ENCODE measurements at regions not wholly inside any gene's neighbourhood (a gene's known extent, or its start where the extent isn't known, plus 50 kb on each side); places are given as distances from the start of the nearest gene placed in this dataset.

GRCh38 chr5:125510651-125511050 lies 764.2 kb upstream of the ZNF608 start:
- intact Hi-C loops (cut with DNase I) = no loop called here
- no peak for DNase-seq (ENCODE audit: low spot score)

GRCh38 chr5:125517973-125518550 lies 771.6 kb upstream of the ZNF608 start:
- DNase-seq (ENCODE audit: low spot score) = no peak
- intact Hi-C loops (cut with DNase I) = no loop called here

- DNase-seq (ENCODE audit: low spot score) = no peak
- intact Hi-C loops (cut with DNase I) = no loop called here
Observed at GRCh38 chr5:125521289-125521688, 774.9 kb upstream of the ZNF608 start.

- DNase-seq (ENCODE audit: low spot score) = no peak
- intact Hi-C loops (cut with DNase I) = no loop called here
Observed at GRCh38 chr5:125525356-125525755, 778.9 kb upstream of the ZNF608 start.

- DNase-seq (ENCODE audit: low spot score) = no peak
Observed at GRCh38 chr5:125526966-125527365, 780.5 kb upstream of the ZNF608 start.

GRCh38 chr5:125528881-125529280 lies 782.4 kb upstream of the ZNF608 start:
- intact Hi-C loops (cut with DNase I) = no loop called here
- no peak for DNase-seq (ENCODE audit: low spot score)

More at GRCh38 chr5:125526966-125527365, 780.5 kb upstream of the ZNF608 start:
- intact Hi-C loops (cut with DNase I) = no loop called here

GRCh38 chr5:125530833-125531615 lies 784.6 kb upstream of the ZNF608 start:
- no peak for DNase-seq (ENCODE audit: low spot score)
- intact Hi-C loops (cut with DNase I) = no loop called here

- intact Hi-C loops (cut with DNase I) = no loop called here
- DNase-seq (ENCODE audit: low spot score) = no peak
Observed at GRCh38 chr5:125536095-125536494, 789.7 kb upstream of the ZNF608 start.

- no peak for DNase-seq (ENCODE audit: low spot score)
- intact Hi-C loops (cut with DNase I) = no loop called here
Observed at GRCh38 chr5:125536582-125536981, 790.1 kb upstream of the ZNF608 start.

- intact Hi-C loops (cut with DNase I) = no loop called here
- DNase-seq (ENCODE audit: low spot score) = no peak
Observed at GRCh38 chr5:125537661-125538060, 791.2 kb upstream of the ZNF608 start.

GRCh38 chr5:125538469-125538868 lies 792.0 kb upstream of the ZNF608 start:
- no peak for DNase-seq (ENCODE audit: low spot score)
- intact Hi-C loops (cut with DNase I) = no loop called here

- no peak for DNase-seq (ENCODE audit: low spot score)
- intact Hi-C loops (cut with DNase I) = no loop called here
Observed at GRCh38 chr5:125541085-125541484, 794.6 kb upstream of the ZNF608 start.

GRCh38 chr5:125549322-125549911 lies 803.0 kb upstream of the ZNF608 start:
- no peak for DNase-seq (ENCODE audit: low spot score)
- intact Hi-C loops (cut with DNase I) = no loop called here

GRCh38 chr5:125550274-125550673 lies 803.8 kb upstream of the ZNF608 start:
- DNase-seq (ENCODE audit: low spot score) = no peak
- intact Hi-C loops (cut with DNase I) = no loop called here

GRCh38 chr5:125551246-125551645 lies 804.8 kb upstream of the ZNF608 start:
- no peak for DNase-seq (ENCODE audit: low spot score)
- intact Hi-C loops (cut with DNase I) = no loop called here

GRCh38 chr5:125551797-125552196 lies 805.4 kb upstream of the ZNF608 start:
- no peak for DNase-seq (ENCODE audit: low spot score)
- intact Hi-C loops (cut with DNase I) = no loop called here

- DNase-seq (ENCODE audit: low spot score) = no peak
- intact Hi-C loops (cut with DNase I) = no loop called here
Observed at GRCh38 chr5:125552486-125552885, 806.0 kb upstream of the ZNF608 start.

- no peak for DNase-seq (ENCODE audit: low spot score)
- intact Hi-C loops (cut with DNase I) = no loop called here
Observed at GRCh38 chr5:125554355-125554754, 807.9 kb upstream of the ZNF608 start.

GRCh38 chr5:125555591-125555990 lies 809.2 kb upstream of the ZNF608 start:
- intact Hi-C loops (cut with DNase I) = no loop called here

GRCh38 chr5:125558016-125558415 lies 811.6 kb upstream of the ZNF608 start:
- intact Hi-C loops (cut with DNase I) = no loop called here
- no peak for DNase-seq (ENCODE audit: low spot score)

More at GRCh38 chr5:125555591-125555990, 809.2 kb upstream of the ZNF608 start:
- no peak for DNase-seq (ENCODE audit: low spot score)

- no peak for DNase-seq (ENCODE audit: low spot score)
- intact Hi-C loops (cut with DNase I) = no loop called here
Observed at GRCh38 chr5:125558466-125558865, 812.0 kb upstream of the ZNF608 start.
